Mucosa of stomach (tissue), 1 donor: ENCODE measurements at regions not wholly inside any gene's neighbourhood (a gene's known extent, or its start where the extent isn't known, plus 50 kb on each side); places are given as distances from the start of the nearest gene placed in this dataset.

Source experiments
- H3K27me3 ChIP-seq: one replicate; pipeline ENCODE4 v1.7.0; 2013; ENCODE audit warnings: mild to moderate bottlenecking, low read length; ENCODE audit not compliant: control insufficient read depth, insufficient read depth
- H3K36me3 ChIP-seq: one replicate; pipeline ENCODE4 v1.7.0; 2013; ENCODE audit warnings: low read length; ENCODE audit not compliant: control insufficient read depth, insufficient read depth
- H3K4me1 ChIP-seq: one replicate; pipeline ENCODE4 v1.7.0; 2013; ENCODE audit warnings: mild to moderate bottlenecking, low read length; ENCODE audit not compliant: control insufficient read depth, insufficient read depth
- H3K4me3 ChIP-seq: one replicate; pipeline ENCODE4 v1.7.0; 2013; ENCODE audit warnings: low read length
- H3K9ac ChIP-seq: one replicate; pipeline ENCODE4 v1.7.0; 2013; ENCODE audit warnings: mild to moderate bottlenecking, low read length, moderate library complexity
- H3K9me3 ChIP-seq: one replicate; pipeline ENCODE4 v1.7.0; 2013; ENCODE audit warnings: mild to moderate bottlenecking, low read length, moderate library complexity; ENCODE audit not compliant: control insufficient read depth
- donor health status: Pancreatic carcinoma.

DNA sequence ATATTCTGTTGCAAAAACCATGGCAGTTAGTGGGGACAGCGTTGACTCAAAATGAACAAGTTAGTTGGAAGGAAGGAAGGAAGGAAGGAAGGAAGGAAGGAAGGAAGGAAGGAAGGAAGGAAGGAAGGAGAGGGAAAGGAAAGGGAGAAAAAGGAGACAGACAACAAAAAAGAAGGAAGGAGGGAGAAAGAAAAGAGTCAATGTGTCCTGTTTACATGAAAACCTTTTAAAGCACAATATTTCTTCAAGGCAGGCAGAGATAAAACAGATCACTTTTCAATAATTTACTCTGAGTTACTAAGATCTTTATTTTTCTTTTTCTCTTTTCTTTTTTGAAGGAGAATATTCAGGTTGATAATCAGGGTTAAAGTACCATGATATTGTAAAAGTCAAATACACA lies 99.4 kb downstream of the CCER1 start:
- no peak overlapping the region for H3K4me3 ChIP-seq
- no peaks in the 10 kb centered on the region for H3K27me3 ChIP-seq
- no peaks in the 10 kb centered on the region for H3K9me3 ChIP-seq
- no peaks in the 10 kb centered on the region for H3K36me3 ChIP-seq
- H3K9ac ChIP-seq = no peak overlapping the region
- H3K4me1 ChIP-seq = peaks cover 6% of the 10 kb centered on the region

DNA sequence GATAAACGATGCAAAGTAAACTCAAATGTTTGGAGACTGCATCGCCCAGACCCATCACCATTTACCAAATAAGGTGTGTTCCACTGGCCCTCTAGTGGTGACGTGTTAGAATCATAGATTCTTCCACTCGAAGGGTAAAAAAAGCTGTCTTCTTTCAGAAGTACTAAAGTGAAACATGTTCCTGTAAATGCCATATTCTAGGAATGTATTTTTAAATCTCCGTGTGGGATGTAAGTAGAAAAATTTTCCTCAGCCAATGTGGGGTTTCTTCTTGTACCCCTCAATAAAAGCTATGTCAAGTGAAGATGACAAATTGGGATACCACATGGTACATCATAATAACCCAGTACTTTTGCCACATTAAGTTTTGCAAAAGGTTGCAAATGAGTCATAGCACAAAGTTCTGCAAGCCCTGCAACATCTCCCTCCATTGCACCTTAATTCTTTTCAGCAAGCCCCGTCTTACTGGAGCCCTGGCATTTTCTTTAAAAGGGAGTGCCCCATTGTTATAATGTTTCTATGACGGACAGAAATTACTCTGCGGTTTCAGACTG lies 100.8 kb downstream of the CCER1 start:
- peaks cover 6% of the 10 kb centered on the region for H3K4me1 ChIP-seq
- H3K36me3 ChIP-seq = no peaks in the 10 kb centered on the region
- H3K4me3 ChIP-seq = no peak overlapping the region
- no peaks in the 10 kb centered on the region for H3K27me3 ChIP-seq
- H3K9ac ChIP-seq = no peak overlapping the region
- no peaks in the 10 kb centered on the region for H3K9me3 ChIP-seq

DNA sequence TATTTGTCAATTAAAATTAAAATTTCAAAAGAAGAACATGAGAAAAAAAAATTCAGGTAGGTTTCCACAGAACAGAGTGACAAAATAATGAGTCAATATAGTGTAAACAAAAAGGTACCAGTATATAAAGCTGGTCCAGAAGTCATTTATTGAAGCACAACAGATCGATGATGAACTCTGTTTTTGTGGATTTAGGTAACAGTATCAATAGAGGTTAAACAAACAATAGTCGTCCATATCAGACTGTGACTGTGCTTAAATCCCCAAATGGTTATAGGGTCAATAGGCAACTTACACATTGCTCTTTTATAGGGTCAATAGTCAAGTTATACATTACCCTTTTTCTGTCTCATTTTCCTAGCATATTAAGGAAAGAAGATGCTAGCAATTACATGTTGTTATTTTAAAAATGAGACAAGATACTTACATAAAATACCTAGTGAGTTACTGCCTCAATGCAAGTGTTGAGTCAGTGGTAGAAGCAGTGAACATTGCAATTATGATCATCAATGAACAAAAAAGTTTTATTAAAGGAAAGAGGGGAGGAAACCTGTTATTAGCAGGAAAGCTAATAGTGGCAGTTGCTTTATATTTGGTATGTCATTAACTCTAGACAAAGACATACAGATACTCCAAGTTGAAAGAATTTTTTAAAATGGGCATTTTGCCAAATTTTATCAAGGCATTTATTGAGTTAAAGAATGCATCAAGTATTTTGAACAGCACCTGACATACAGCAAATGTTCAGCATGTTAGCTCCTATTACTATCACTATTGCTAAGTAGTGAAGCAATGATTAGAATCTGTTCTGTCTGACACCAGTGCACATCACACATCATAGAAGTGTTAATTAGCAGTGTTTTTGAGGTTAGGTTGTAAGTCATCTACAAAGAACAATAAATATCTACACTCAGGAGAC lies 102.9 kb downstream of the CCER1 start:
- H3K4me1 ChIP-seq = peaks cover 6% of the 10 kb centered on the region
- no peaks in the 10 kb centered on the region for H3K36me3 ChIP-seq
- H3K9me3 ChIP-seq = no peaks in the 10 kb centered on the region
- H3K9ac ChIP-seq = no peak overlapping the region
- H3K4me3 ChIP-seq = no peak overlapping the region
- no peaks in the 10 kb centered on the region for H3K27me3 ChIP-seq

DNA sequence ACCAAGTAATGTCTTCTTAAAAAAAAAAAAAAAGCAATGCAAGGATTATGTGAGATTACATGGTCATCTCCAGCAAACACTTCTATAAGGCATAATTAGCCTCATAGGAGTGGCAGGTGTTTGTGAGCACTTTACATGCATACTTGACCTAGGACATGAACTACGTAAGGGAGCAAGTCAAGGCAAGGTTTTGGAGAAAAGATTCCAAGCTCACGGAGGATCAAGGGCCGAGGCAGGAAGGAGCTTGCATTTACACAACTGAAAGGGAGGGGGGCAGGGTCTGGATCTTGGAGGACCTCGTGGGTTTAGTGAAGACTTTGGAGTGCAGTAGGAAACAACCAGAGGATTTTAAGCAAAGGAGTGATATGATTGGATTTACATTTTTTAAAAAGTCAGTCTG lies 112.5 kb downstream of the CCER1 start:
- Histone ChIP-seq H3K9ac (no peak overlapping the region), H3K9me3 (no peaks in the 10 kb centered on the region), H3K4me1 (no peaks in the 10 kb centered on the region), H3K27me3 (no peaks in the 10 kb centered on the region), H3K36me3 (no peaks in the 10 kb centered on the region), H3K4me3 (no peak overlapping the region)

DNA sequence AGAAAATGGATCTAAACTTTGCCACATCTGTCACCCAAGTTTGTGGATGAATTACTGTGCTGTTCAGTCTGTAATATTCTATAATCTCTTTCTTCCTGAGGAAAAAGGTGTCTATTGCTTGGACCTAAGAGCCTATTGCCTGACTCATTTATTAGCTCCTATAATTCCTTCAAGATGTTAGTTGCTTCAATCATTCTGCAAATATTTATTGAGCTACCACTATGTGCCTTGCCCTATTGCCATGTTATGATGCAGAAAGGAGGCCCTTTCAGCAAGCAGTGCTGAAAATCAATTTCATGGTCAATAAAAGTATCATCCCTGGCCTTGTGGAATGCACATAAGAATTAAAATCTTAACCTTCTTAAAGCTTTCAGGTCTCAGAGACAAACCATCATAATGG lies 113.6 kb downstream of the CCER1 start:
- Histone ChIP-seq H3K9me3 (no peaks in the 10 kb centered on the region), H3K36me3 (no peaks in the 10 kb centered on the region), H3K27me3 (no peaks in the 10 kb centered on the region), H3K9ac (no peak overlapping the region), H3K4me3 (no peak overlapping the region), H3K4me1 (no peaks in the 10 kb centered on the region)

DNA sequence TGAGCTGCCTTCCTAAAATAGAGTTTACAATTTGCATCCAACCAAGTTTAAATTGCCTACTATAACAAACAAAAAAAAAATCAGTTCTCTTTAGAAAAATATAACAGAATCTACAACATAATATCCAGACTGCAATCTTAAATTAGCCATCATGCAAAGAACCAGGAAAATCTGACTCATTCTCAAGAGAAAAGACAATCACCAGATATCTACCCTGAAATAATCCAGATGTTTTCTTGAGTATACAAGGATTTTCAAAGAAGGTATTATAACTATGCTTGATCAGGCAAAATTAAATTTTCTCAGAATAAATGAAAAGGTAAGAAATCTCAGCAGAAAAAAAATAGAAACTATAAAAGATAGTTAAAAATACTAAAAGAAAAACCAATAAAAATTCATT lies 115.6 kb downstream of the CCER1 start:
- Histone ChIP-seq H3K9ac (no peak overlapping the region), H3K4me1 (no peaks in the 10 kb centered on the region), H3K9me3 (no peaks in the 10 kb centered on the region), H3K36me3 (no peaks in the 10 kb centered on the region), H3K4me3 (no peak overlapping the region), H3K27me3 (no peaks in the 10 kb centered on the region)

DNA sequence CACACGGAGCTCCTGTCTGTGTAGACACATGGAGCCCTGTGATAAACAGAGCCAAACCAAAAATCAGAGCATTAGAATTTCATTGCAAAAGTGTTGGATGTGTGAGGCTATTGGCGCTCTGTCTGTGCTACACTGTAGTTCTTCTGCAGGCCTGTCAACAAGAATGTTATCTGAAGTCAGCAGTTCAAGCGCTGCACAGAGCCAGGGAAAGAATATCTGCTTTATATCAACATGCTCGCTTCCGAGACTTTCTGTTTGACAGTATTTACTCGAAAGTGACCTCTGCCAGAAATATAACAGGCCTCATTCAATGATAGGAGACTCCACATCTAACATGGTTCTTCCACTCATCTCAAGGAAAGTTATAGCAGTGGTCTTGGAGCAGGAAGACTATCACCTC lies 118.3 kb downstream of the CCER1 start:
- no peaks in the 10 kb centered on the region for H3K27me3 ChIP-seq
- H3K36me3 ChIP-seq = no peaks in the 10 kb centered on the region
- H3K4me3 ChIP-seq = no peak overlapping the region
- H3K9ac ChIP-seq = no peak overlapping the region
- H3K9me3 ChIP-seq = no peaks in the 10 kb centered on the region
- H3K4me1 ChIP-seq = no peaks in the 10 kb centered on the region

DNA sequence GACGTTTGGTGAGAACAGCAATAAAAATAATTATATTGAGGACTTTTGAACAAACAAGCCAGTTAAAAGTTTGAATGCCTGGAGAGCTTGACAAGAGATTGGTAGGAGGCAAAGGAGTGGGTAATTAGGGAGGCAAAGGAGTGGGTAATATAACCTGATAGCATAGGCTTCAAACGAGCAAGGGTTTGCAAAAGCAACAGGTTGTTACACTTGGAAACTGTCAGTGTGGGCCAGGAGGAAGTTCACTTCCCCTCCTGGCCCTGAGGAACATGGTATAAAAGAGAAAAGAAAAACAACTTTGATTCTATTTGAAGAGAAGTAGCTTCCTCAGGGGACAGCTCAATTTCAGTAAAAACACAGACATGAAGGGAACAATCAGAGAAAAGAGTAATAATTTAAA lies 121.7 kb downstream of the CCER1 start:
- no peak overlapping the region for H3K9ac ChIP-seq
- no peak overlapping the region for H3K4me3 ChIP-seq
- H3K36me3 ChIP-seq = no peaks in the 10 kb centered on the region
- no peaks in the 10 kb centered on the region for H3K9me3 ChIP-seq
- no peaks in the 10 kb centered on the region for H3K4me1 ChIP-seq
- H3K27me3 ChIP-seq = no peaks in the 10 kb centered on the region

DNA sequence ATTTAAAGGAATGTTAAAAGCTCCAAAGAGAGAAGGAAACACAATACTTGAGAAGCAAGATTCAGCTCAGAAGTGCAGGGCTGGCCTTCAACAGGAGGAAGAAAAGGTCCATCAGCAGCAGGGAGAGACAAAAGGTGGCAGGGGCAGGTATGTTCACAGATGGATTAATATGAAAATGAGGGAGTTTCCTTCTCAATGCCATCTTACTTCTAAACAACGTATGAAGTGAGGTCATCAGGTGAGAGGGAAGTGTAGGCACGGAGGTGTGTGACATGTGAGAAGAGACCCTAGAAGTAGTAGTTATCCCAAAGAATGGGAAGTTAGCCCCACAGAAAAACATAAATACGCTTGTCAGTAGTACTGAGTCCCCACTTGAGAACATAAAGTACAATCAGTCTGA lies 122.5 kb downstream of the CCER1 start:
- H3K9me3 ChIP-seq = no peaks in the 10 kb centered on the region
- no peak overlapping the region for H3K4me3 ChIP-seq
- no peaks in the 10 kb centered on the region for H3K27me3 ChIP-seq
- no peak overlapping the region for H3K9ac ChIP-seq
- H3K36me3 ChIP-seq = no peaks in the 10 kb centered on the region
- H3K4me1 ChIP-seq = no peaks in the 10 kb centered on the region

DNA sequence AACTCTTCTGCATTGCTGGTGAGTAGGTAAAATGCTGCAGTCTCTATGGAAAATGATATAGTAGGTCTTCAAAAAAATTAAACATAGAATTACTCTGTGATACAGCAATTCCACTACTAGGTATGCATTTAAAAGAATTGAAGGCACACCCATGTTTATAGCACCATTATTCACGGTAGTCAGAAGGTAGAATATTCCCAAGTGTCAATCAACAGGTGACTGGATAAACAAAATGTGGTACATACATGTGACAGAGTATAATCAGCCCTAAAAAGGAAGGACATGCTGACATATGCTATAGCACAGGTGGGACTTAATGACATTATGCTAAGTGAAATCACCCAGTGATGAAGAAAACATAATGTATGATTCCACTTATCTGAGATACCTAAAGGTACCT lies 123.3 kb downstream of the CCER1 start:
- no peak overlapping the region for H3K9ac ChIP-seq
- no peaks in the 10 kb centered on the region for H3K4me1 ChIP-seq
- no peaks in the 10 kb centered on the region for H3K36me3 ChIP-seq
- H3K27me3 ChIP-seq = no peaks in the 10 kb centered on the region
- H3K4me3 ChIP-seq = no peak overlapping the region
- no peaks in the 10 kb centered on the region for H3K9me3 ChIP-seq

DNA sequence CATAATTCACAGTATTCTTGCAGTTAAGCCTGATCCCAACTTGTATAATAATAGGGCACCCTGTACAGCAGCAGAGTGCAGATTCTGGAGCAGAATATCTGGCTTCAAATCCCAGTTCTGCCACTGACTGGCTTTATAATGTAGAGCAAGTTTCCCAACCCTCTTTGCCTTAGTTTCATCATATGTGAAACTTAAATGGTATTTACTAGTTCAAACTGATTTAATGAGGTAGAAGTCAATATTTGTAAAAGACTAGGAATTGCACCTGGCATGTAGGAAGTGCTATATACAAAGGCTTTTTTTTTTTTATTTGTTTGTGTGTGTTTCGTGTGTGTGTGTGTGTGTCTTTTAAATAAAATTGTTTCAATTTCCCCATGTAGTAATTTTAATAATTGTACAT lies 125.9 kb downstream of the CCER1 start:
- no peaks in the 10 kb centered on the region for H3K9me3 ChIP-seq
- H3K4me3 ChIP-seq = no peak overlapping the region
- H3K36me3 ChIP-seq = no peaks in the 10 kb centered on the region
- H3K4me1 ChIP-seq = no peaks in the 10 kb centered on the region
- no peaks in the 10 kb centered on the region for H3K27me3 ChIP-seq
- H3K9ac ChIP-seq = no peak overlapping the region

DNA sequence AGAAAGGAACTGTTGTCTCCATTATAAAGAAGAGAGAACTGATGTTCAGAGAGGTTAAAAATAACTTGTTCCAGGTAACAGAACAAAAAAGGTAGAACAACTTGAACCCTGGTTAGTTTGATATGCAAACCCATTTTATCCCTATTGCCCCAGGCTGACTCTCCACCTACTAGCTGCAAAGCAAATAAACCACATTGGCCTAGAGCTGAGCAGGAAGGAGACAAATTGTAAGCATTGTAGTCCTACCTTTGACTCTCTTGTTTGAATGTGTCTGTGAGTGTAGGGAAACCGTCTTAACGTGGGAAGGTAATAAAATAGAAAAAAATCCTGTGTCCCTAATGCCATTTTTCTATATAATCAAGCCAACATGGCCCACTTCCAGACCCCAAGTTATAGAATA lies 126.4 kb downstream of the CCER1 start:
- no peaks in the 10 kb centered on the region for H3K27me3 ChIP-seq
- no peak overlapping the region for H3K4me3 ChIP-seq
- no peaks in the 10 kb centered on the region for H3K9me3 ChIP-seq
- H3K9ac ChIP-seq = no peak overlapping the region
- no peaks in the 10 kb centered on the region for H3K4me1 ChIP-seq
- no peaks in the 10 kb centered on the region for H3K36me3 ChIP-seq
